Stimulated activated CD8-positive, alpha-beta memory T cell treated with anti-CD3 and anti-CD28 coated beads, Interleukin-7, amount 100 ng/mL, for 4 hours (primary cell): ENCODE measurements at regions not wholly inside any gene's neighbourhood (a gene's known extent, or its start where the extent isn't known, plus 50 kb on each side); places are given as distances from the start of the nearest gene placed in this dataset.
A peak's percentile ranks its signal among the peaks of the same experiment; 100 is the strongest.
"Not testable (repeated sequence)": the region's sequence is repeated elsewhere in the genome, so short reads cannot be mapped to it uniquely, and the experiment has no call there.

Experiments used
- DNase-seq, 2 donors: peaks; one replicate each; pipeline ENCODE4 v3.0.0-alpha.2; 2020; ENCODE audit warnings: low read depth in 2 of 2

DNA sequence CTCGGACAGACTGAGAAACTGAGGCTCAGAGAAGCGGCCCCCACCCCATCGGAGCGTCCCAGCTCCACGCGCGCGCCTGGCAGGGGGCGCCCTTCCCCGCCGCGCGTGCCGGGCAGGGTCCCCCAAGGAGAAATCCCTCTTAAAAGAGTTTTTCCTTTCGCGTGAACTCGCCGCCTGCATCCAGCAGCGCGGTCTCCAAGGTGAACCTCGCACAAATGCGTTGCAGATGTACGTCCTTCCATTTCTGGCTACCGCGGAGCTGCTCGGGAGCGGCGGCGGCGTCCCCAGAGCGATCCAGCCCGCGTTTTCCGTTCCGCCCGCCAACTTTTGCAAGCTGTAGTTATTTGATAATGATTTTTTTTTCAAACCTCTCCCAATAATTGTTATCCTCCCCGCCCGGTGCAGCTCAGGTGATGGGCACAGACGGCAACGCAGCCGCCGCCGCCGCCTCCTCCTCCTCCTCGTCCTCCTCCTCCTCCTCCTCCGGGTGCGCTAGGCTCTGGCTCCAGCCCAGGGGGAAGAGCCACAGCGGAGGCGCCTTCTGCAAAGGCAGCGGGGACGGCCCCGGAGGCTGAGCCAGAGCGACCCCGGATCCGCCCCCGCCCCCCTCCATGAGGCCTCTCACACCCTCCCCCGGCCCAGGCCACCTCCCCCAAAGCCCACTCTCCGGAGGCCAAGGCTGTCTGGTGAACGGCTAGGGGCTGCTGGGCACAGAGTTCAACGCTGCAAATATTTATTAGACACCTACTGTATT, 74.0 kb upstream of the CUX1 start:
- DNase-seq = peak; percentile 12 to 39

DNA sequence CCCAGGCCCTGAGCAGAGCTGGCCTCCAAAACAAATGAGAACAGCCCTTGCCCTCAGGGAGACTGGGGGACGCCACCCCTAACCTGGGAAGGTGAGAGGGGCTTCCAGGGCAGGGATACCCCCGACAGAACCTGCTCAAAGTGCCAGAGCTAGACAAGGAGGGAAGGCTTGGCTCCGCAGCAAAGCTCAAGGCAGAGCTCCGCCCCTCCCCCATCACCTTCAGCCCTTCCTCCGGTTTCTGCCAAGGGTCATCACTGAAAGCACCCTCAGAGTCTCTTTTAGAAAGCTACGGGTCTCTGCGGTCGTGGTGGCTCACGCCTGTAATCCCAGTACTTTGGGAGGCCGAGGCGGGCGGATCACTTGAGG, 73.4 kb upstream of the CUX1 start:
- no peak for DNase-seq

DNA sequence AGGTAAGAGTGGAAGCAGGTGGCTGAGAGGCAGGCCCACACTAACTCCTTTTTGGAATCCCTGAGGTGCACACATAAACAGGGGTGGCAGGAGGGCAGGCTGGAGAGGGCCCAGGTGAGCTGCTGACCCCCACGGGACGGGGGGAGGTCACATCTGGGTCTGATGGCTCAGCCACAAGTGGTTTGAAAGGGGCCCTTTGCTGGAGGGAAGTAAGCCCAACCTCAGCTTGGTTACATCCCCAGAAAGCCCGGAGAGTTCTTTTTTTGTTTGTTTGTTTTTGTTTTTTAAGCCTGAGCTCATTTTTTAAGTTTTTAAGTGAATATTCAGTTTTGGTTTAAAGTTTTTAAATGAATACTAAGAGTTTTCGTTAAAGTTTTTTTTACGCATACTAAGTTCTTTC, 72.8 kb upstream of the CUX1 start:
- DNase-seq = no peak

DNA sequence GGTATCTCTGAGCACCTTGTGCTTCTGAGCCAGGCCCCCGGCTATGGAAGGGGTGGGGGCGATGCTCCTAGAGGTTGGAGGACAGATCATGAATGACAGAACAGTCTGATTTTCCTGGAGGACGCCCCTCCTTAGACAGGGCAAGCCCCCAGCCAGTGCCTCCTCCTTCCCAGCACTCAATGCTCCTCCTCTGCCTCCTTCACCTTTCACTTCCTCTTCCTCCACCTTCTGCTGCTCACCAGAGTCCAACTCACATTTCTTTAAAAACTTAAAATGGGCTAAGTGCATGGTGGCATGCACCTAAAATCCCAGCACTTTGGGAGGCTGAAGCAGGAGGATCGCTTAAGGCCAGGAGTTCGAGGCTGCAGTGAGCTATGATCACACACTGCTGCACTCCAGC, 71.1 kb upstream of the CUX1 start:
- no peak for DNase-seq

DNA sequence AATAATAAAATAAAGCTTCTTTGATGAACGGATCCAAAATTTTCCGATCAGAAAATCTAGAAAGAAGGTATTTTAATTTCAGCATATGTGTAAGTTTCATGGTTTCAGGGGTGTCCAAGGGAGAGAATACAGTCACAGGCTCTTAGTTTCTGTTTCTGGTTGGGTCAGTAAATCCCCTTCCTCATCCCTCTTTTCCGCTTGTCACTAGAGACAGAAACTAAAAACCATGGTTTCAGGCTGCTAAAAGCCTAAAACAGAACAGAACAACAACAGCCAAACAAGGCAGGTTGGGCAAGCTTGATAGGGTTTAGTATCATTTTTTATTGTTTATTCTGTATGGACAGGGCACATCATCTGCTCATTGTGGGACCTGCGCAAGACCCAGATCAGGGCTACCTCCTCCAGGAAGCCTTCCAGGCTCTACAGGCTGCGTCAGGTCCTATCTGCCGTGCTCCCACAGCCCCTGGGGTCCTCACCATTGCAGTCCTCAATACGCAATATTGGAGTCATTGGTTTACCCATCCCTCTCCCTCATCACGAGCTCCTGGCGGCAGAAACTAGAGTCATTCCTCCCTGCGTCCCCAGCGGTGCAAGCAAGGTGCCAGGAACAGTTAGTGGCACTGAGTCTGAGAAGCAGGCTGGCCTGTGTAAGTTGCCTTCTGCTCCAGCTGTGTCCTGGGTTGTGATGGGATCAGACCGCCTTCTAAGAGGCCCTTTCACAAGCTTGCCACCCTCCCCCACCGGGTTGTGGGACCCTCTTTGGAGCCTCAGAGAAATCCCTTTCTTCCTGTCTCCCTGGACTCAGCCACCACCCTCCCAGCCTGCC, 70.2 kb upstream of the CUX1 start:
- no peak for DNase-seq

DNA sequence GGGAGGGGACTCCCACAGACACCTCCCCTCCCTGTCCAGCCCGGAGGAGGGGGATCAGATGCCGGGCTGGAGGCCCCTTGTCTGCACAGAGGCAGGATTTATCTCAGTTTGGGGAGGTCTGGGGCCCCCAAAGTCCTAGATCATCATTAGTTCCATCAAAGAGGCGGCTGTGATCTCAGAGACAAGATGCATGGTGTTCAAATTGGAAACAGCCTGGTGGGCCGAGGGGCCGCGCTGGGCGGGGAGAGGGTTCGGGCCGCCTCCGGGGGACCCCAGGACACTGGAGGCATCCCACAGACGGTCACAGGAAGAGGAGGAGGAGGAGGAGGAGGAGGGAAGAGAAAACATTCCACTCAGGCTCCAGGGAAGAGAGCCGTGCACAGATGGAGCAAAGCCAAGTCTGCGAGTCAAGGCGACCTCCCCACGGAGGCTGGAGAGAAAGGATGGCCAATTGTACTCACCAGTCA, 69.5 kb upstream of the CUX1 start:
- no peak for DNase-seq

DNA sequence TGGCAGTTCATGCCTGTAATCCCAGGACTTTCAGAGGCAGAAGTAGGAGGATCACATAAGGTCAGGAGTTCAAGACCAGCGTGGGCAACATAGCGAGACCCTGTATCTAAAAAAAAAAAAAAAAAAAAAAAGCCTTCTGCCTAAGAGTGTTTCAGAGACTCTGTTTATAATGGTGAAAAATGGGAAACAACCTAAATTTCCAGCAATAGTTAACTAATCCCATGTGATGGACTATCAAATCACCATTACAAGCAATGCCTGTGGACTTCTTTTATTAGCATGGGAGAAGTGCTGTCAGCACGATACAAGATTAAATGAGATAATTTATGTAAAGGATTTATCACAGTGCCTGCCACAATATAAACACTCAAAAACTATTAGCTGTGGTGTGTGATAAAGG, 67.5 kb upstream of the CUX1 start:
- no peak for DNase-seq

DNA sequence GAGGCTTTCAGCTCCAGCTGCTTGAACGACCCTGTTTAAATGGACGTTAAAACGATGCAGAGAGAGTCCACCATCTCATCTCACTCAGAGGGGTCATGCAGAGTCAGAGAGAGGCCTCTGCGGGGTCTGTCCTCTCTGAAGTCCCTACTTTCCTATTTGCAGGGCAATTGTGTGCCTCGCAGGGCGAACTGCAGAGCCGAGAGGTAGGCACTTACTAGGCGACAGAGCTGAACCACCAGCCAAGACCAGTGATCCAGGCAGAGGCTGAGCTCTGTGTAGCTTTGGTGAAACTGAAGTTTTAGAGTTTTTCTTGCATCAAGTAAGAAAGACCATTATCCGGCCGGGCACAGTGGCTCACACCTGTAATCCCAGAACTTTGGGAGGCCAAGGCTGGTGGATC, 64.1 kb upstream of the CUX1 start:
- DNase-seq = no peak

DNA sequence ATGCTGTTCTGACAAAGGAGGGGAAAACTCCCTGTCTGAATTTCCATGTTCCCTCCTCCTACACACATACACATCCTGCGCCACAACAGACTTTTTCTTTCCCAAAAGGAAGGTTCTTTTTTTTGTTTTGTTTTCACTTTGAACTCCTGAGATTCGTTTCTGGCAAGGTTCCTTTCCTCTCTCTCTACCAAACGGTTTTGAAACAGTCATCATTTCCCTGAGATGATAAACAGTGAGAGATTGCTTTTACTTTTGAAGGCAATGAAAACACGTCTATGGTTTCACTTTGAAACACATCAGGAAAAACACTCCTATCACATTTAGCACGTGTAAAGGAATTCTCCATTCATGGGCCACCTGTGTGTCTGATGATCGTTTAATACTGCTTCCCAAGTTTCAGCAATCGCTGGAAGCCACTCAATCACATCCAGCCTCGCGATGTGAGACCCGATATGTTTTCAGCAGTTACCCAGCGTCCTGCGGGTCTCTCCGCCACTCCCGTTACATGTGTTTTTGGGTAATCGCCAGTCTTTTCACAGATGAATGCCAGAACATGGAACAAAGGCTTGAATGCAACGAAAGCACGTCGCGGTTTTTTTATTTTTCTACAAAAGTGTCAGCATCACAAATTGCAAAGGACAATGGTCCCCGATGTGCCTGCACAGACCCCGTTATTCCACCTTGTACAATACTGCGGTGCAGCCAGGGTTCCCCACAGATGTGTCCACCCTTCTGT, 62.8 kb upstream of the CUX1 start:
- no peak for DNase-seq

DNA sequence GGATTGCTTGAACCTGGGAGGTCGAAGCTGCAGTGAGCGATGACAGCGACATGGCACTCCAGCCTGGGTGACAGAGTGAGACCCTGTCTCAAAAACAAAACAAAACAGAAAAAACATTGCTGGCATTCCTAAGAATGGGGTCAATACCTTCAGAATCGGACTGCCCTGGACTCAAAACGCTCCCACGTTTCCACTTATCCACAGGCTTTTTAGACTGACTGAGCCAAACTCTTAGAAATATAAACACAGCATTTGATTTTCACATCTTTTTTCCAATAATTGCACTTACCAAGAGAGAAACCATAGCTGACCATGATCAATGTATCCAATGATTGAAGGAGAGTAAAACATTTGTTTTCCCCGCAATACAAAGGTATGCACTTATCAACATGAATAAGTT, 59.5 kb upstream of the CUX1 start:
- no peak for DNase-seq

DNA sequence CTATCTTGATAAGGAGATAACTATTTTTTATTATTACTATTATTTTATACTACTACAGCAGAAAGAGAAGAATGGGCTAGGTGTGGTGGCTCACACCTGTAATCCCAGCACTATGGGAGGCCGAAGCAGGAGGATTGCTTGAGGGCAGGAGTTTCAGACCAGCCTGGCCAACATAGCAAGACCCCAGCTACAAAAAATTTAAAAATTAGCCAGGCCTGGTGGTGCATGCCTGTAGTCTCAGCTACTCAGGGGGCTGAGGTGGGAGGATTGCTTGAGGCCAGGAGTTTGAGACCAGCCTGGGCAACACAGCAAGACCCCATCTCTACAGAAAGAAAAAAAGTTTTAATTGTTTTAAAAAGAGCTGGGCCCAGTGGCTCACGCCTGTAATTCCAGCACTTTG, 58.9 kb upstream of the CUX1 start:
- DNase-seq = not testable (repeated sequence)

DNA sequence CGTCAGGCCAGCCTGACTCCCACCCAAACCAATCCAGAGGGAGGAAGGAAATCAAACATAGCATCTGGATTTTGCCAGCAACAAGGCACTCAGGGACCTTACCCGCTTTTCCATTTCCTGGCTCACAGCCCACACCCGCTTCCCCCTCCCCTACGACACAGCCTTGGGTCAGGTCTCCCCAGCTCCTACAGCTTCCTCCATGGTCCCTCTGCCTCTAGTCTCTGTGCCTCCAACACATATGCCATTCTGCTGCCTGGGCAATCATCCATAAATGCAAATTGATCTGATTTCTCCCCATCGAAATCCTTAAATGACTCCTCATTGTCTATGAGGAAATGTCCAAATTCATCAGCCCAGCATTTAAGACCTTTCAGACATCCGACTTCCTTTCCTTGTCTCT, 53.2 kb upstream of the CUX1 start:
- DNase-seq = no peak

DNA sequence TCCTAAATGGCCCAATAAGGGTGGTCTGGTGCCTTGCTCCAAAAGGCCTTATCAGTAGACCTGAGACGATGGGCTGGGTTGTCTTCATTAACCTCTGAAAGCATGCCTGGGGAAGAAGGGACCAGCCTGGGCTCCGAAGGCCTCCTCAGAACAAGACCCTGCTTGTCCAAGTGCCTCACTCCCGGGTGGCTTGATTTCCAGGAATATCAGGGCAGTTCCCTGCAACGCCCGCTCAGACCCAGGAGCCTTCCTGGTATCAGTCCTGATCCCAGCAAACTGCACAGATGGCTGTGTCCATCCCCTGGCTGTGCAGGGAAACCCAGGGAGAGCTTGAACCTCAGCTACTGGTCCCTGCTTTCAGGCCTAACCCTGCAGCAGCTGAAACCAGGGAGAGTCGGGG, 49.9 kb upstream of the CUX1 start:
- no peak for DNase-seq
